Kidney (tissue), 13 donors: ENCODE measurements at regions not wholly inside any gene's neighbourhood (a gene's known extent, or its start where the extent isn't known, plus 50 kb on each side); places are given as distances from the start of the nearest gene placed in this dataset.

Experiments
- DNase-seq, 5 donors: peaks; one replicate each; pipeline ENCODE4 v3.0.0-alpha.2; 2013 to 2020
- FAIRE-seq: peaks from 2 replicates; lab custom pipeline; 2012; peaks lifted over from hg19 to GRCh38; lab: Jason Lieb, UNC
- H3K27ac ChIP-seq, 2 donors: one replicate each; pipeline ENCODE4 v1.7.0; 2013; ENCODE audit warnings: low read depth in 2 of 2, low read length in 2 of 2, inconsistent platforms in 1 of 2
- H3K27me3 ChIP-seq: one replicate; pipeline ENCODE4 v1.7.1; 2013; ENCODE audit warnings: low read length, inconsistent platforms; ENCODE audit not compliant: control insufficient read depth, insufficient read depth
- H3K36me3 ChIP-seq, 3 donors: one replicate each; pipeline versions ENCODE4 v1.7.0 to v1.7.1; 2013; ENCODE audit warnings: low read length in 3 of 3, control low read depth in 1 of 3, inconsistent platforms in 1 of 3; ENCODE audit not compliant: insufficient read depth in 3 of 3, control insufficient read depth in 2 of 3
- H3K4me1 ChIP-seq, 3 donors: one replicate each; pipeline versions ENCODE4 v1.7.0 to v1.7.1; 2013; ENCODE audit warnings: low read length in 3 of 3, inconsistent platforms in 1 of 3, low read depth in 1 of 3; ENCODE audit not compliant: control insufficient read depth in 2 of 3, insufficient read depth in 2 of 3
- H3K4me3 ChIP-seq, 3 donors: one replicate each; pipeline versions ENCODE4 v1.7.0 to v1.8.1; 2013; ENCODE audit warnings: low read length in 3 of 3, control low read depth in 1 of 3, inconsistent platforms in 1 of 3
- H3K9ac ChIP-seq, 3 donors: one replicate each; pipeline versions ENCODE4 v1.7.0 to v1.7.1; 2013; ENCODE audit warnings: low read length in 3 of 3, control low read depth in 1 of 3, inconsistent platforms in 1 of 3
- H3K9me3 ChIP-seq, 3 donors: one replicate each; pipeline versions ENCODE4 v1.7.0 to v1.7.1; 2013; ENCODE audit warnings: low read length in 3 of 3, control low read depth in 1 of 3, inconsistent platforms in 1 of 3; ENCODE audit not compliant: control insufficient read depth in 2 of 3, insufficient read depth in 1 of 3
- CTCF ChIP-seq: IDR thresholded peaks from 3 replicates; pipeline ENCODE4 v1.5.1; 2012; ENCODE audit warnings: mild to moderate bottlenecking, moderate library complexity, borderline replicate concordance; ENCODE audit not compliant: insufficient read depth; ENCODE audit errors: extremely low read depth
- intact Hi-C: fragments of 100-400 bp; cut with DNase I; formaldehyde crosslinking; loops from one replicate; pipeline ENCODE4 v1.11.1; 2022
- donor health status: control.
- donor health status: control.
- donor health status: control.
- donor health status: control.
- donor health status: control.
- donor health status: DM: yes; HTN: yes; CAD: no.
- donor health status: Normal renal cell carcinoma (clear cell type).

- Histone ChIP-seq H3K27me3 (no peaks in the 10 kb centered on the region), H3K9ac (no peak overlapping the region), H3K27ac (no peak overlapping the region), H3K4me1 (no peaks in the 10 kb centered on the region), H3K9me3 (no peaks in the 10 kb centered on the region), H3K36me3 (no peaks in the 10 kb centered on the region), H3K4me3 (no peak overlapping the region)
- TF ChIP-seq CTCF = no peak
- intact Hi-C loops = no loop called here
- no peak for FAIRE-seq
- DNase-seq = no peak
Measured at GRCh38 chr16:19968891-19969683, 84.4 kb upstream of the GPRC5B start.

- FAIRE-seq = no peak
- H3K36me3 ChIP-seq = no peaks in the 10 kb centered on the region
- H3K4me3 ChIP-seq = no peak overlapping the region
- H3K4me1 ChIP-seq = no peaks in the 10 kb centered on the region
- H3K9me3 ChIP-seq = no peaks in the 10 kb centered on the region
- H3K27ac ChIP-seq = no peak overlapping the region
- H3K27me3 ChIP-seq = no peaks in the 10 kb centered on the region
- intact Hi-C loops = no loop called here
- no peak for DNase-seq
- H3K9ac ChIP-seq = no peak overlapping the region
- no peak for TF ChIP-seq CTCF
Measured at GRCh38 chr16:19967963-19968362, 83.3 kb upstream of the GPRC5B start.

- H3K4me1 ChIP-seq = no peaks in the 10 kb centered on the region
- H3K27me3 ChIP-seq = no peaks in the 10 kb centered on the region
- no peak overlapping the region for H3K4me3 ChIP-seq
- FAIRE-seq (no peak), DNase-seq (no peak)
- intact Hi-C loops = no loop called here
- no peak for TF ChIP-seq CTCF
- no peak overlapping the region for H3K9ac ChIP-seq
- H3K27ac ChIP-seq = no peak overlapping the region
- no peaks in the 10 kb centered on the region for H3K36me3 ChIP-seq
- no peaks in the 10 kb centered on the region for H3K9me3 ChIP-seq
Measured at GRCh38 chr16:19967561-19967960, 82.9 kb upstream of the GPRC5B start.
